Neural progenitor cell (in vitro differentiated cells): ENCODE measurements at regions not wholly inside any gene's neighbourhood (a gene's known extent, or its start where the extent isn't known, plus 50 kb on each side); places are given as distances from the start of the nearest gene placed in this dataset.

Experiments used
- EZH2 ChIP-seq: fragments of 200-600 bp; sonication (generic); IDR thresholded peaks from 2 replicates; pipeline ENCODE4 v1.6.1; 2017; ENCODE audit warnings: antibody characterized with exemption, mild to moderate bottlenecking, moderate library complexity
- EZH2phosphoT487 ChIP-seq: fragments of 200-600 bp; sonication (generic); IDR thresholded peaks from 2 replicates; pipeline ENCODE4 v1.6.1; 2017; ENCODE audit warnings: antibody characterized with exemption
- TF ChIP-seq, protein P1 (sequence below): fragments of 200-600 bp; sonication (generic); IDR thresholded peaks from 2 replicates; pipeline ENCODE4 v1.5.1; 2017; ENCODE audit warnings: antibody characterized with exemption, mild to moderate bottlenecking

- no peak for TF ChIP-seq EZH2
- TF ChIP-seq, protein P1, sequence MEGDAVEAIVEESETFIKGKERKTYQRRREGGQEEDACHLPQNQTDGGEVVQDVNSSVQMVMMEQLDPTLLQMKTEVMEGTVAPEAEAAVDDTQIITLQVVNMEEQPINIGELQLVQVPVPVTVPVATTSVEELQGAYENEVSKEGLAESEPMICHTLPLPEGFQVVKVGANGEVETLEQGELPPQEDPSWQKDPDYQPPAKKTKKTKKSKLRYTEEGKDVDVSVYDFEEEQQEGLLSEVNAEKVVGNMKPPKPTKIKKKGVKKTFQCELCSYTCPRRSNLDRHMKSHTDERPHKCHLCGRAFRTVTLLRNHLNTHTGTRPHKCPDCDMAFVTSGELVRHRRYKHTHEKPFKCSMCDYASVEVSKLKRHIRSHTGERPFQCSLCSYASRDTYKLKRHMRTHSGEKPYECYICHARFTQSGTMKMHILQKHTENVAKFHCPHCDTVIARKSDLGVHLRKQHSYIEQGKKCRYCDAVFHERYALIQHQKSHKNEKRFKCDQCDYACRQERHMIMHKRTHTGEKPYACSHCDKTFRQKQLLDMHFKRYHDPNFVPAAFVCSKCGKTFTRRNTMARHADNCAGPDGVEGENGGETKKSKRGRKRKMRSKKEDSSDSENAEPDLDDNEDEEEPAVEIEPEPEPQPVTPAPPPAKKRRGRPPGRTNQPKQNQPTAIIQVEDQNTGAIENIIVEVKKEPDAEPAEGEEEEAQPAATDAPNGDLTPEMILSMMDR = no peak
- TF ChIP-seq EZH2phosphoT487 = no peak
Measured at GRCh38 chr11:45073685-45074141, 72.7 kb upstream of the PRDM11 start.
